Transverse colon (tissue), 4 donors: ENCODE measurements at regions not wholly inside any gene's neighbourhood (a gene's known extent, or its start where the extent isn't known, plus 50 kb on each side); places are given as distances from the start of the nearest gene placed in this dataset.

Source experiments
- DNase-seq: peaks from one replicate; pipeline ENCODE4 v3.0.0-alpha.2; 2019
- H3K27ac ChIP-seq, 4 donors: fragments of 200-600 bp; sonication (generic); 2 replicates each; pipeline ENCODE4 v1.5.1; 2016 to 2018; ENCODE audit warnings: inconsistent platforms in 4 of 4
- H3K27me3 ChIP-seq: fragments of 200-600 bp; sonication (generic); 2 replicates; pipeline ENCODE4 v1.5.1; 2017; ENCODE audit warnings: inconsistent platforms
- H3K36me3 ChIP-seq, 4 donors: fragments of 200-600 bp; sonication (generic); 2 replicates each; pipeline ENCODE4 v1.5.1; 2017 to 2019; ENCODE audit warnings: inconsistent platforms in 4 of 4
- H3K4me1 ChIP-seq, 4 donors: fragments of 200-600 bp; sonication (generic); 2 replicates each; pipeline ENCODE4 v1.5.1; 2017 to 2020; ENCODE audit warnings: inconsistent platforms in 4 of 4
- H3K4me3 ChIP-seq, 4 donors: fragments of 200-600 bp; sonication (generic); 1 replicate in 1 of 4; 2 replicates in 3 of 4; pipeline versions ENCODE4 v1.5.1 to v1.6.1; 2017 to 2019; ENCODE audit warnings: inconsistent platforms in 4 of 4
- H3K9me3 ChIP-seq, 2 donors: fragments of 200-600 bp; sonication (generic); 2 replicates each; pipeline ENCODE4 v1.5.1; 2017 to 2019; ENCODE audit warnings: inconsistent platforms in 2 of 2
- POLR2A ChIP-seq: fragments of 450-650 bp; IDR thresholded peaks from one replicate; pipeline ENCODE4 v1.6.1; 2016; ENCODE audit warnings: antibody characterized with exemption, mild to moderate bottlenecking, moderate library complexity
- POLR2AphosphoS5 ChIP-seq, 3 donors: sonication (generic); formaldehyde crosslinking; IDR thresholded peaks; one replicate each; pipeline ENCODE4 v1.6.1; 2016; ENCODE audit warnings: antibody characterized with exemption in 3 of 3
- WGBS, 2 donors: methylation state at CpG; one replicate each; pipeline ENCODE4 v1.1.5; 2018; ENCODE audit warnings: low coverage in 1 of 2; 5-methylcytosine and 5-hydroxymethylcytosine counted together
- in situ Hi-C, 4 donors: fragments of 200-750 bp; cut with MboI; loops; one replicate each; pipeline versions ENCODE4 v1.15.0 to v1.15.1; 2017; ENCODE audit warnings: low sequenced_read_pairs in 3 of 4, low pct_ligation_motif_present in 1 of 4, low pct_unique_long_range_greater_than_20kb in 1 of 4
- intact Hi-C: fragments of 100-400 bp; cut with DNase I; formaldehyde crosslinking; loops from one replicate; pipeline ENCODE4 v1.15.1; 2023; ENCODE audit warnings: low total_unique reads
- TF ChIP-seq, protein P1 (sequence below), 5 experiments: fragments of 200-600 bp in 3 of 5; fragments of 450-650 bp in 2 of 5; sonication (generic) in 3 of 5; IDR thresholded peaks; 1 replicate in 2 of 5; 2 replicates in 3 of 5; pipeline ENCODE4 v1.5.1; 2016 to 2017; ENCODE audit warnings: antibody characterized with exemption in 5 of 5, inconsistent platforms in 3 of 5, mild to moderate bottlenecking in 2 of 5, moderate library complexity in 1 of 5

DNA sequence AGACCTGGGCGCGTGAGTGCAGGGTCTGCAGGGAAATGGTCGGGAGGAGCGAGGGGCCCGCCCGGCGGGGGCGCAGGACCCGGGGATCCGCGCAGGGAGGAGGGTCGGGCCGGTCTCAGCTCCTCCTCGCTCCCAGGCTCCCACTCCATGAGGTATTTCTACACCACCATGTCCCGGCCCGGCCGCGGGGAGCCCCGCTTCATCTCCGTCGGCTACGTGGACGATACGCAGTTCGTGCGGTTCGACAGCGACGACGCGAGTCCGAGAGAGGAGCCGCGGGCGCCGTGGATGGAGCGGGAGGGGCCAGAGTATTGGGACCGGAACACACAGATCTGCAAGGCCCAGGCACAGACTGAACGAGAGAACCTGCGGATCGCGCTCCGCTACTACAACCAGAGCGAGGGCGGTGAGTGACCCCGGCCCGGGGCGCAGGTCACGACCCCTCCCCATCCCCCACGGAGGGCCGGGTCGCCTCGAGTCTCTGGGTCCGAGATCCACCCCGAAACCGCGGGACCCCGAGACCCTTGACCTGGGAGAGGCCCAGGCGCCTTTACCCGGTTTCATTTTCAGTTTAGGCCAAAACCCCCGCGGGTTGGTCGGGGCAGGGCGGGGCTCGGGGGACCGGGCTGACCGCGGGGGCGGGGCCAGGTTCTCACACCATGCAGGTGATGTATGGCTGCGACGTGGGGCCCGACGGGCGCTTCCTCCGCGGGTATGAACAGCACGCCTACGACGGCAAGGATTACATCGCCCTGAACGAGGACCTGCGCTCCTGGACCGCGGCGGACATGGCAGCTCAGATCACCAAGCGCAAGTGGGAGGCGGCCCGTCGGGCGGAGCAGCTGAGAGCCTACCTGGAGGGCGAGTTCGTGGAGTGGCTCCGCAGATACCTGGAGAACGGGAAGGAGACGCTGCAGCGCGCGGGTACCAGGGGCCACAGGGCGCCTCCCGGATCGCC lies 54.2 kb upstream of the HLA-A start:
- peak overlapping the region in 3 of 4 donors; percentile 87 to 99 (median 97) for H3K27ac ChIP-seq
- no peaks in the 10 kb centered on the region for H3K9me3 ChIP-seq
- peak overlapping the region in 3 of 4 donors; percentile 65 to 92 (median 74) for H3K4me3 ChIP-seq
- TF ChIP-seq, protein P1, sequence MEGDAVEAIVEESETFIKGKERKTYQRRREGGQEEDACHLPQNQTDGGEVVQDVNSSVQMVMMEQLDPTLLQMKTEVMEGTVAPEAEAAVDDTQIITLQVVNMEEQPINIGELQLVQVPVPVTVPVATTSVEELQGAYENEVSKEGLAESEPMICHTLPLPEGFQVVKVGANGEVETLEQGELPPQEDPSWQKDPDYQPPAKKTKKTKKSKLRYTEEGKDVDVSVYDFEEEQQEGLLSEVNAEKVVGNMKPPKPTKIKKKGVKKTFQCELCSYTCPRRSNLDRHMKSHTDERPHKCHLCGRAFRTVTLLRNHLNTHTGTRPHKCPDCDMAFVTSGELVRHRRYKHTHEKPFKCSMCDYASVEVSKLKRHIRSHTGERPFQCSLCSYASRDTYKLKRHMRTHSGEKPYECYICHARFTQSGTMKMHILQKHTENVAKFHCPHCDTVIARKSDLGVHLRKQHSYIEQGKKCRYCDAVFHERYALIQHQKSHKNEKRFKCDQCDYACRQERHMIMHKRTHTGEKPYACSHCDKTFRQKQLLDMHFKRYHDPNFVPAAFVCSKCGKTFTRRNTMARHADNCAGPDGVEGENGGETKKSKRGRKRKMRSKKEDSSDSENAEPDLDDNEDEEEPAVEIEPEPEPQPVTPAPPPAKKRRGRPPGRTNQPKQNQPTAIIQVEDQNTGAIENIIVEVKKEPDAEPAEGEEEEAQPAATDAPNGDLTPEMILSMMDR (IDR thresholded peaks at IDR 0.05): no peak
- peak; percentile 9 for TF ChIP-seq POLR2A
- TF ChIP-seq POLR2AphosphoS5 (IDR thresholded peaks at IDR 0.05): peak in 1 of 3 donors; percentile 52
- no peaks in the 10 kb centered on the region for H3K36me3 ChIP-seq
- 12% methylated on average over 64 of the region's 101 CpGs; no CpG with 5 or more reads in 1 of the 2 donors for WGBS, 2 donors
- no peaks in the 10 kb centered on the region for H3K27me3 ChIP-seq
- H3K4me1 ChIP-seq: peaks cover 0 to 4% (median 0%) of the 10 kb centered on the region in 4 donors
- peak; percentile 94 for DNase-seq
- in situ Hi-C loops: no loop called here
- intact Hi-C loops: loop anchor here (5.0 kb wide), 1 partner anchor 89 kb away; no protein-coding TSS in a partner anchor
